NCI-H2107 treated with DMSO at 0.1 percent for 48 hours (cell line): ENCODE measurements at regions not wholly inside any gene's neighbourhood (a gene's known extent, or its start where the extent isn't known, plus 50 kb on each side); places are given as distances from the start of the nearest gene placed in this dataset.
"Not testable (repeated sequence)": the region's sequence is repeated elsewhere in the genome, so short reads cannot be mapped to it uniquely, and the experiment has no call there.

ENCODE experiments used
- DNase-seq: peaks from one replicate; lab custom pipeline; 2025; ENCODE audit not compliant: unreplicated experiment; lab: John Stamatoyannopoulos, UW

- no peak for DNase-seq
Measured at GRCh38 chr17:77560841-77561240, 397.7 kb upstream of the TNRC6C start.

- not testable (repeated sequence) for DNase-seq
Measured at GRCh38 chr17:77562361-77562760, 396.1 kb upstream of the TNRC6C start.

GRCh38 chr17:77563439-77564102 lies 394.9 kb upstream of the TNRC6C start:
- no peak for DNase-seq

DNA sequence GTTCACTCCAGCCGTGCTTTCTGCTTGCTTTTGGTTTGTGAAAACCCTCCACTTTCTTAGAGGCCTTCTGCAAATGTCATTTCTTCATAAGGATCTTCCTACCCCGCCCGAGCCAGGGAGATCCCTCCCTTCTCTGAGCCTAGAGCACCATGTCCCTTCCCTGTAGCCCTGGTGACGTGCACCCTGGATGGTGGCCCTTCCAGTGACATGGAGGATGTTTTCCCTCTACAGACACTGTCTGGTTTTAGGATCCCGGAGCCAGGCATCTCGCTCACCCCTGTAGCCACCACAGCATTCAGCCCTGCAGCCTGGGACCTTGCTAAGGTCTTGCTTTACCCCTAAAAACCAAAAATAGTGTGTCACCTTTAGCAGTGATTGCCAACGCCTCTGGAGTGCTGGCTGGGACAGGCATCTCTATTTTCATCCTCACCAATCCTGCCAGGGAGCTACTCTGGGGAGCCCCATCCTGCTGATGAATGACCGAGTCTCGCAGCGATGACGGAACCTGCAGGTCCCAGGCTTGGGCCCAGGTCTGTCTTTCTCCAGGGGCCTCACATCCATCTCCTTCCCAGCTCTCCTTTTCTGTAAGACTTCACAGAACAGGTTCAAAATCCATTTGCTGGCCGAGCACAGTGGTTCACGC lies 394.1 kb upstream of the TNRC6C start:
- DNase-seq: no peak

- no peak for DNase-seq
Measured at GRCh38 chr17:77565166-77565565, 393.3 kb upstream of the TNRC6C start.

GRCh38 chr17:77566151-77566550 lies 392.4 kb upstream of the TNRC6C start:
- no peak for DNase-seq

- DNase-seq: no peak
Measured at GRCh38 chr17:77566566-77567138, 391.9 kb upstream of the TNRC6C start.

DNA sequence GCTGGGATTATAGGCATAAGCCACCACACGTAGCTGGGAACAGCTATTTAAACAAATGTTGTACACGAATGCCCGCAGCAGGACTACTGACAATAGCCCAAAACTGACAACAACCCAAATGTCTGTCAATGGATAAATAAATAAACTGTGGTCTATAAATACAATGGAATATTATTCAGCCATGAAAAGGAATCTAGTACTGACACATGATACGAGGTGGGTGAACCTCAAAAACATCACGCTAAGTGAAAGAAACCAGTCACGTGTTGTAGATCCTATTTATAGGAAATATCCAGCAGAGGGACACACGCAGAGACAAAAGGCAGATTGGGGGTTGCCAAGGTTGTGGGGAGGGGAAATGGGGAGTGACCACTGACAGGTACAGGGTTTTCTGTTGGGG lies 390.0 kb upstream of the TNRC6C start:
- DNase-seq: no peak

GRCh38 chr17:77569846-77570564 lies 388.5 kb upstream of the TNRC6C start:
- DNase-seq: no peak

DNA sequence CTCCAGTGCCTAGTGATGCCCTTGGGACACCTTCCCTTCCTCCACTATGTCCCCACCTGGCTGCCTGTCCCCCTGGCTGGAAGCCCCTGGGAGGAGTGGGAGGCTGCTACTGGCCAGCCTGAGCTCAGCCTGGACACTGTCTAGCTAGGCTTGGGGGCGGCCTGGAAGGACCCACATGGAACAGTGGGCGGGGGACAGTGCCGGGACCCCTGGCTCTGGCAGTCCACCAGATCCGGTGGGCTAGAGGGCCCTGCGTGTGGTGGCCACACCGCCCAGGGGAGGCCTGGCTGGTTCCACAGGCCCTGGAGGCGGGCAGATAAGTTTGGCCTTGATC lies 388.0 kb upstream of the TNRC6C start:
- no peak for DNase-seq

GRCh38 chr17:77571155-77571981 lies 387.1 kb upstream of the TNRC6C start:
- DNase-seq: peak; percentile 51

- no peak for DNase-seq
Measured at GRCh38 chr17:77572065-77572601, 386.4 kb upstream of the TNRC6C start.

- peak; percentile 42 for DNase-seq
Measured at GRCh38 chr17:77572851-77573250, 385.7 kb upstream of the TNRC6C start.

DNA sequence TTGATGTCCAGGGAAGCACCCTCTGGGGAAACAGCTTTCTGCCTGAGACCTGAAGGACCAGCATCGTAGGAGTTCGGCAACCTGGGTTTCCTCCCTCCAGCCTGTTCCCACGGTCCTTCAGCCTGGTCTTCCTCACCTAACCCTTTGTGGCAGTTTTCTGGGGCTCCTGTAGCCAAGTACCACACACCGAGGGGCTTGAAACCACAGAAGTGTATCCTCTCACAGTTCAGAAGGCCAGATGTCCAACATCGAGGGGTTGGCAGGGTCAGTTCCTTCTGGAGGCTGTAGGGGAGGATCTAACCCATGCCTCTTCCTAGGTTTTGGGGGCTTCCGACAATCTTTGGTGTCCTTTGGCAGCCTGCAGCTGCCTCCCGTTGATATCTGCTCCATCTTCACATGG lies 381.0 kb upstream of the TNRC6C start:
- no peak for DNase-seq

- DNase-seq: no peak
Measured at GRCh38 chr17:77579131-77579530, 379.4 kb upstream of the TNRC6C start.

- DNase-seq: peak; percentile 33
Measured at GRCh38 chr17:77579682-77580081, 378.8 kb upstream of the TNRC6C start.

- DNase-seq: no peak
Measured at GRCh38 chr17:77580531-77581270, 377.8 kb upstream of the TNRC6C start.

GRCh38 chr17:77581480-77581879 lies 377.0 kb upstream of the TNRC6C start:
- DNase-seq: no peak

DNA sequence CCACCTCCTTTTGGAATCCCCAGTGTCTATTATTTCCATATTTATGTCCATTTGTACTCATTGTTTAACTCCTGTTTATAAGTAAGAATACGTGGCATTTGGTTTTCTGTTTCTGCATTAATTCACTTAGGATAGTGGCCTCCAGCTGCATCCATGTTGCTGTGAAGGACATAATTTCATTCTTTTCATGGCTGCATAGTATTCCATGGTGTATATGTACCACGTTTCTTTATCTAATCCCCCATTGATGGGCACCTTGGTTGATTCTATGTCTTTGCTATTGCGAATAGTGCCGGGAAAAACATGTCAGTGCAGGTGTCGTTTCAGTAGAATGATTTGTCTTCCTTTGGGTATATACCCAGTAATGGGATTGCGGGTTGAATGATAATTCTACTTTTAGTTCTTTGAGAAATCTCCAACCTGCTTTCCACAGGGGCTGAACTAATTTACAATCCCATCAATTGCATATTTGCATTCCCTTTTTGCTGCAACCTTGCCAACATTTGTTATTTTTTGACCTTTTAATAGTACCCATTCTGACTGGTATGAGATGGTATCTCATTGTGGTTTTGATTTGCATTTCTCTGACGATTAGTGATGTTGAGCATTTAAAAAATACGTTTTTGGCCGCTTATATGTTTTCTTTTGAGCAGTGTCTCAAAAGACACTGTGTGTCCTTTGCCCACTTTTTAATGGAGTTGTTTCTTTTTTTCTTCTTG lies 373.2 kb upstream of the TNRC6C start:
- DNase-seq: no peak
